BLaER1 (cell line): ENCODE measurements at regions not wholly inside any gene's neighbourhood (a gene's known extent, or its start where the extent isn't known, plus 50 kb on each side); places are given as distances from the start of the nearest gene placed in this dataset.
A peak's percentile ranks its signal among the peaks of the same experiment; 100 is the strongest.

ENCODE experiments used
- H3K27ac ChIP-seq: shearing (Covaris generic); formaldehyde crosslinking; 2 replicates; pipeline ENCODE4 v1.8.1; 2022
- H3K27me3 ChIP-seq: shearing (Covaris generic); formaldehyde crosslinking; 2 replicates; pipeline ENCODE4 v1.8.1; 2022
- H3K36me3 ChIP-seq: shearing (Covaris generic); formaldehyde crosslinking; 2 replicates; pipeline ENCODE4 v1.8.1; 2022
- H3K4me1 ChIP-seq: shearing (Covaris generic); formaldehyde crosslinking; 2 replicates; pipeline ENCODE4 v1.8.1; 2022
- H3K4me2 ChIP-seq: shearing (Covaris generic); formaldehyde crosslinking; 2 replicates; pipeline ENCODE4 v1.8.1; 2022
- H3K4me3 ChIP-seq: shearing (Covaris generic); formaldehyde crosslinking; 2 replicates; pipeline ENCODE4 v1.8.1; 2022
- H3K9ac ChIP-seq: shearing (Covaris generic); formaldehyde crosslinking; 2 replicates; pipeline ENCODE4 v1.8.1; 2022
- H3K9me3 ChIP-seq: shearing (Covaris generic); formaldehyde crosslinking; 2 replicates; pipeline ENCODE4 v1.8.1; 2022
- H4K20me1 ChIP-seq: shearing (Covaris generic); formaldehyde crosslinking; 2 replicates; pipeline ENCODE4 v1.8.1; 2022
- Cebpa-rat ChIP-seq: shearing (Covaris generic); IDR thresholded peaks from 2 replicates; pipeline ENCODE4 v1.8.1; 2022

DNA sequence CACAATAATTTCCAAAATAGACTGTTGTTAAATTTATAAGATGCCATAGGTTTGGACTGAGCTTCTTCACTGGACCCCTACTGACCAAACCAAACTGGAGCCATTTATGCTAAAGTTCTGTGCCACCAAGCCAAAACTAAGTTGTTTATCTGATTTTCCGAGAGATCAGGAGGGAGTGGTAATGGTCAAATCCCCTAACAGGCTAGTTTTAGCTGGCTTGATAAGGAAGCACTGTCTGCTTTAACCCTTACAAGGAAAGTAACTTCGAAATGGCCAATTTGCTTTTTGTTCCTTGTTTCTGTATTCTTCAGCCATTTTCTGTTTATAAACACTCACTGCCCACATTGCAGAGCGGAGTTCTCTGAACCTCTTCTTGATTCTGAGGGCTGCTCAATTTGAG, 246.8 kb upstream of the TUT7 start:
- H3K4me3 ChIP-seq = no peak overlapping the region
- no peak for TF ChIP-seq Cebpa-rat
- no peaks in the 10 kb centered on the region for H3K9me3 ChIP-seq
- no peak overlapping the region for H3K27ac ChIP-seq
- H3K36me3 ChIP-seq = no peaks in the 10 kb centered on the region
- H3K27me3 ChIP-seq = no peaks in the 10 kb centered on the region
- no peaks in the 10 kb centered on the region for H4K20me1 ChIP-seq
- no peak overlapping the region for H3K4me2 ChIP-seq
- H3K9ac ChIP-seq = no peak overlapping the region
- peaks cover 4% of the 10 kb centered on the region; the same call in 1 of the 2 replicates for H3K4me1 ChIP-seq

DNA sequence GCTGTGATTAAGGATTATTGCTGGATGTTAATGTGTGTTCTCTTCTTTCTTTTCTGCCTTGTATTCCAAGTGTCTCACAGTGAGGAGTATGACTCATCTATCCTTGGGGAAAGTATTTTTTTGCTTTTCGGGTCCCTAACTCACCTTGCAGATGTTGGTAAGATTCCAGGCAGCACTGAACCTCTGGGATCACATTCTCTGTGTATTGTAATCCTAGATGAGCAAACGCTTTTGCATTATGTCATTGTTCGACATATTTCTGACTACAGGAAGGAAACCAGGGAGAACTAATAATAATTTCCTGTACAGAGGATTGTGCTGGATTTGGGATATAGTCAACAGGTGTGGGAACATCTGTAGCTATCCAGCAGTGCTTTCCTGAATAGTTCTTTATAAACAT, 246.1 kb upstream of the TUT7 start:
- H3K4me3 ChIP-seq = no peak overlapping the region
- H3K36me3 ChIP-seq = no peaks in the 10 kb centered on the region
- H3K27ac ChIP-seq = no peak overlapping the region
- peaks cover 4% of the 10 kb centered on the region; the same call in 1 of the 2 replicates for H3K4me1 ChIP-seq
- H3K27me3 ChIP-seq = no peaks in the 10 kb centered on the region
- H4K20me1 ChIP-seq = no peaks in the 10 kb centered on the region
- H3K4me2 ChIP-seq = no peak overlapping the region
- no peak for TF ChIP-seq Cebpa-rat
- H3K9ac ChIP-seq = no peak overlapping the region
- no peaks in the 10 kb centered on the region for H3K9me3 ChIP-seq

DNA sequence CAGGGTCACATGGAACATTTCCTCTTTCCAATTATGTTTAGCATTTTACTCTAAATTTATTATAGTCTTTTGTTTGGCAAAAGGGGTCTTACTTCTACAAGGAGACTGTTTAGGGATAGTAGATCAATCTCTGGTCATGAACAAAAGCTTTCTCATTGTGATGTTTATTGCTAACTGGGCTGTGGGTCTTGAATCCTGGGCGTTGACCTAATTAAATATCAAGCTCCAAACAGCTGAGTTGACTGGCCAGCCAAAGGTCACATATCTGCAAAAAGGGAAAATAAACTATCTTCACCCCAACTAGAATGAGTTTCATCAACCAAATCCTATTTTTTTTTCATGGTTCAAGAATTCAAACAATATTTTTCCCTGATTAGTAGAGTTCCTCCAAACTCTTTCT, 245.4 kb upstream of the TUT7 start:
- no peaks in the 10 kb centered on the region for H3K36me3 ChIP-seq
- no peak for TF ChIP-seq Cebpa-rat
- H3K9ac ChIP-seq = no peak overlapping the region
- H3K4me2 ChIP-seq = no peak overlapping the region
- no peaks in the 10 kb centered on the region for H4K20me1 ChIP-seq
- H3K27me3 ChIP-seq = no peaks in the 10 kb centered on the region
- no peak overlapping the region for H3K4me3 ChIP-seq
- no peak overlapping the region for H3K27ac ChIP-seq
- peaks cover 4% of the 10 kb centered on the region; the same call in 1 of the 2 replicates for H3K4me1 ChIP-seq
- H3K9me3 ChIP-seq = no peaks in the 10 kb centered on the region

DNA sequence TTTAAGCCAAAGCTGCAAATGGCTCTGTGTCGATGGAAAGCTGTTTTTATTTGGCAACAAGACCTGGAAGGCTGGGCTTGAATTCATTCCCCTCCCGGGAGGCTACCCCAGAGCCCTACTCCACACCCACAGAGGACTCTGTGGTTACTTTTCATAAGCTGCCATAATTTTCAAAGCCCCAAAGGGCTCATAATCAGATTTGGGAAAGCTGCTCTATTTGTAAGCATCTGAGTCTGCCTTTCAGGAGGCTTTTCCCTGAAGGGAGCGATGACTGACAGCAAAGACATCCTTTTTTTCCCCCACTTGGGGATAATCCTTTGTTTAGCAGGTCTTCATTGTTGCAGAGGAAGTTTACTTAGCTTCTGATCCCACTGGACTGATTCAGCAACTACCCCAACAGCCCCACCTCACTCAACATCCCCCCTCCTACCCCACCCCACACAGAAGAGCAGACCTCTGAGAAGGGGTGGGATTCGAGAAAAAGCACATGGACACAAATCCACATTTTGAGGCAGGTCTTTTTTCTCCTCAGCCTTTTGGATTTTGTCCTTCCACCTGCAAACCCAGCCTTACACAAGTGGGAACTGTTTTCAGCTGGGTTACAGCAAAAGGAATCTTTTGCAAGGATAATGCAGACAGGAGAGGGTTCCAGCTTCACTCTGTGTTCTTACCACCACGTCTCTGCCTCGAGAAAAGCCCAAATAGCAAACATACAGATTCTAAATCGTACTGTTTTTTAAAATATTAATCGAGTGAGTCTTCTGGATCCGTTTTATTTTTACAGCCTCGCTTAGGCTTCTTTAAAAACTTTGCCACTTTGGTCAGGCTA, 244.4 kb upstream of the TUT7 start:
- no peak for TF ChIP-seq Cebpa-rat
- Histone ChIP-seq H3K9ac (no peak overlapping the region), H3K4me2 (peak overlapping the region; percentile 34; the same call in 1 of the 2 replicates)

DNA sequence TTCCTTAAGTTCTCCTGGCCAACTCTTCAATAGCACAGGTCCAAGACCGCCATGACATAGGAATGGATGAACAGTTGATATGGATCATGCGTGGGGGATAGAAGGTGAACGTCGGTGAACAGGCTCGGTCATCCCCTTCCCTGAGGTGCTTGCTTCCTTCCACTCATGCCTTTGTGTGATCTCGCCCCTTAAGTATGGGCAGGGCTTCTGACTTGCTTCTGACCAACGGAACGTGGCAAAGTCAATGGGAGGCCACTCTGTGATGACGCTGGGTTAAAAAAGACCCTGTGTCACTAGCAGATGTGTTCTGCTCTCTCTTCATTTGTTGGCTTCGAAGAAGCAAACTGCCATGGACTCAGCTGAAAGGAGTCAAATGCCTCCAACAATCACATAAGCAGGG, 240.5 kb upstream of the TUT7 start:
- TF ChIP-seq Cebpa-rat = no peak
- Histone ChIP-seq H3K9me3 (no peaks in the 10 kb centered on the region), H3K27ac (no peak overlapping the region), H4K20me1 (no peaks in the 10 kb centered on the region), H3K27me3 (no peaks in the 10 kb centered on the region), H3K4me1 (peaks cover 4% of the 10 kb centered on the region; the same call in 1 of the 2 replicates), H3K36me3 (no peaks in the 10 kb centered on the region), H3K9ac (no peak overlapping the region), H3K4me2 (no peak overlapping the region), H3K4me3 (no peak overlapping the region)

More for the DNA sequence above, 244.4 kb upstream of the TUT7 start:
- no peak overlapping the region for H3K27ac ChIP-seq
- H3K36me3 ChIP-seq = no peaks in the 10 kb centered on the region
- H3K4me1 ChIP-seq = peaks cover 4% of the 10 kb centered on the region; the same call in 1 of the 2 replicates
- H3K4me3 ChIP-seq = no peak overlapping the region
- H3K27me3 ChIP-seq = no peaks in the 10 kb centered on the region
- H3K9me3 ChIP-seq = no peaks in the 10 kb centered on the region
- no peaks in the 10 kb centered on the region for H4K20me1 ChIP-seq

DNA sequence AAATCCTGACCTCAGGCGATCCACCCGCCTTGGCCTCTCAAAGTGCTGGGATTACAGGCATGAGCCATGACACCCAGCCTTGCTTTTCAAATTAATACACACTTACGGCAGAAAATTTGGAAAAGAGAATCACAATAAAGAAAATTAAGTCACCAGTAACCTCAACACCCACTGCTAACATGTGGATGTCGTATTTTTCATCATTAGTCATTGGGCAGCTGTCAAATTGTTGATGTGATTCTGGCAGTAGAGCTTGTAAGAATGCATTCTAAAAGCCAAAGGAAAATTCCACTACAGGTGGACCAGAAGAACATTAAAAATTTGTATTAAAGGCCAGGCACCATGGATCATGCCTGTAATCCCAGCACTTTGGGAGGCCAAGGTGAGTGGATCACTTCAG, 237.3 kb upstream of the TUT7 start:
- H3K9me3 ChIP-seq = no peaks in the 10 kb centered on the region
- H3K27me3 ChIP-seq = no peaks in the 10 kb centered on the region
- no peak for TF ChIP-seq Cebpa-rat
- no peaks in the 10 kb centered on the region for H3K4me1 ChIP-seq
- H4K20me1 ChIP-seq = no peaks in the 10 kb centered on the region
- no peak overlapping the region for H3K4me2 ChIP-seq
- no peak overlapping the region for H3K4me3 ChIP-seq
- no peak overlapping the region for H3K9ac ChIP-seq
- no peaks in the 10 kb centered on the region for H3K36me3 ChIP-seq
- H3K27ac ChIP-seq = no peak overlapping the region

DNA sequence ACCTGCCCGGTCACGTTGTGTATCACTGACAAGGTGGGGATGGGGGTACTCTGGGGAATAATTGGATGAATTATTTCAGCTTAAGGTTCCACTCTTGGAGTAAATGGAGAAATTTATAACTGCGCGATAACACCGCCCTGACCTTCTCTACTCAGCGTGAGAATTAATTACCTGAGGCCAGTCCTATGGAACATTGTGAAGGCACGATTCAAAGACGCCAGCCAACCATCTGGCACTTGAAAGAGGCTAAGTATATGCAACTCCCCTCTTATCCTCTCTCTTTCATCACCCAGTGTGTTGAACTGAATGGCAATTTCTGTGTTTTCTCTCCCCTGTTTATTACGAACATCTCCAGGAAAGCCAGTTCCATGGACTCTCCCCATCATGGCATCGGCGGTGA, 235.5 kb upstream of the TUT7 start:
- H3K4me2 ChIP-seq = no peak overlapping the region
- peaks cover 9% of the 10 kb centered on the region; the same call in 1 of the 2 replicates for H3K4me1 ChIP-seq
- H3K9me3 ChIP-seq = no peaks in the 10 kb centered on the region
- H4K20me1 ChIP-seq = no peaks in the 10 kb centered on the region
- H3K4me3 ChIP-seq = no peak overlapping the region
- H3K36me3 ChIP-seq = no peaks in the 10 kb centered on the region
- H3K27me3 ChIP-seq = no peaks in the 10 kb centered on the region
- H3K9ac ChIP-seq = no peak overlapping the region
- no peak overlapping the region for H3K27ac ChIP-seq
- TF ChIP-seq Cebpa-rat = no peak

DNA sequence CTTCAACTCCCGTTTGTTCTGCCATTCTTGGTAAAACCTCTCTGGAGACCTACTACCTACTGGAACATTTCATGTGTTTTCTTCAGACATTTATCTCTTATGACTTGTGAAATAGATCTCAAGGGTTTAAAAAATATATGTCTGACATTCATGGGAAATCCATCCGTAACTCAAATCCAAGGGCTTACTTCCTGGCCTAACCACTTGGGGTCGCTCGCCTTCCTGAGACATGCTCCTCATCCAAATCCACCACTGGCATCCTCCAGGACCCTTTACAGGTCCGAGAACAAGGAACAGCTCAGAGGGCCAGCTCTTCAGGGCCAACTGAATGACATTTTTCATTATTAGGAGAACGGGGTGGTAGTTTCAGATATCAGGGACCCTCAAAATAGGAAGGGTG, 235.1 kb upstream of the TUT7 start:
- Histone ChIP-seq H3K4me1 (peaks cover 11% of the 10 kb centered on the region; the same call in 1 of the 2 replicates), H3K4me3 (no peak overlapping the region), H3K36me3 (no peaks in the 10 kb centered on the region), H3K9me3 (no peaks in the 10 kb centered on the region), H3K27me3 (no peaks in the 10 kb centered on the region), H3K4me2 (no peak overlapping the region), H4K20me1 (no peaks in the 10 kb centered on the region), H3K9ac (no peak overlapping the region), H3K27ac (no peak overlapping the region)
- no peak for TF ChIP-seq Cebpa-rat

DNA sequence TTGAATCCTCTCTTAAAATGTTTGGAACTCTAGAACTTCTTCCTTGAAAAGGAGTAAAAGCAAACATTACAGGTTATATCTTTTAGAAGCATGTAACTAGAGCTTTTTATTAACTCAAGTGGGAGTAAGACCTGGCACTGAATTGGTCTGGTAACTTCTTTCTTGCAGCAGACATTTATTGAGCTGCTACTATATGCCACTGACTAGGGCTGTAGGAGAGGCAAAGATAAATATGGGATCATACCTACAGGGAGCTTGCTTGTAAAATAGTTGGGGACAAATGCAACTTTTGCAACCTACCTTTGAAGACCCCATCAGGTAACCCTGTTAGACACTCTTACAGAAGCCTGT, 231.9 kb upstream of the TUT7 start:
- no peak overlapping the region for H3K27ac ChIP-seq
- H3K4me2 ChIP-seq = peak overlapping the region; percentile 53
- TF ChIP-seq Cebpa-rat = no peak
- H3K9ac ChIP-seq = no peak overlapping the region
- H3K9me3 ChIP-seq = 0 out of 2 replicates have a peak, but pooled peaks cover 4% of the 10 kb centered on the region
- H3K4me1 ChIP-seq = peaks cover 40% of the 10 kb centered on the region
- no peaks in the 10 kb centered on the region for H4K20me1 ChIP-seq
- no peaks in the 10 kb centered on the region for H3K36me3 ChIP-seq
- no peaks in the 10 kb centered on the region for H3K27me3 ChIP-seq
- no peak overlapping the region for H3K4me3 ChIP-seq

DNA sequence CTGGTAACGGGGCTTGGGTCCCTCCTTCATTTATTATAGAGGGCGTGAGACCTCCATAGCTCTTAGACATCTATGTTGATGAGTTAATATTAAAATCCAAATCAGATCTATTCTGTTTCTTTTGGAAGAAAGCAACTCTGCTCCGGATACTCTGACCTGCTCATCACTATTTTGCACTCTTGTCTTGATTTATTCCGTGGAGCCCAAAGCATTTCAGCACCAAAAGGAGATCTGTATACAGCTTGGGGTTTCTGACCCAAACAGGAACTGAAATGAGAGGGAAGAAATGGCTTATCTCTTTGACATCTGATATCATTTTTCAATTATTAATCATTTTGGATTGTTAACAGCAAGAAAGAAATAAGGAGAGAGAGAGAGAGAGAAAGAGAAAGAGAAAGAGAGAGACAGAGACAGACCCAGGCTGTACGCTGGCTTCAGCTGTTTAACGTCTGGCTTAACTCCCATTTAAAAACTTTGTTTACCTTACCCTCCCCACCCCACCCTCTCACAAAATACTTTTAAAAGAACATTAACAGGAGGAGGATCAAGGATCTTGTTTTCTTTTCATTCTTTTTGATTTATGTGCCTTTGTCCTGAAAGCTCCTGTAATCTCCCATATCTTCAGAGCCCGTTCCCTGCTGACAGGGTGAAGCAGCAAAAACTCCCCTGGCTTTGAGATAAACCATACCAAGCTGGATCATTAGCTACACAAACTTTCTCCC, 231.4 kb upstream of the TUT7 start:
- H3K27me3 ChIP-seq = no peaks in the 10 kb centered on the region
- no peak overlapping the region for H3K9ac ChIP-seq
- TF ChIP-seq Cebpa-rat = no peak
- 0 out of 2 replicates have a peak, but pooled peaks cover 4% of the 10 kb centered on the region for H3K9me3 ChIP-seq
- no peaks in the 10 kb centered on the region for H3K36me3 ChIP-seq
- peak overlapping the region; percentile 53 for H3K4me2 ChIP-seq
- no peaks in the 10 kb centered on the region for H4K20me1 ChIP-seq
- peak overlapping the region; percentile 32; the same call in 1 of the 2 replicates for H3K27ac ChIP-seq
- peaks cover 45% of the 10 kb centered on the region for H3K4me1 ChIP-seq
- no peak overlapping the region for H3K4me3 ChIP-seq
